ENCODE measurements at regions not wholly inside any gene's neighbourhood (a gene's known extent, or its start where the extent isn't known, plus 50 kb on each side); places are given as distances from the start of the nearest gene placed in this dataset.

DNA sequence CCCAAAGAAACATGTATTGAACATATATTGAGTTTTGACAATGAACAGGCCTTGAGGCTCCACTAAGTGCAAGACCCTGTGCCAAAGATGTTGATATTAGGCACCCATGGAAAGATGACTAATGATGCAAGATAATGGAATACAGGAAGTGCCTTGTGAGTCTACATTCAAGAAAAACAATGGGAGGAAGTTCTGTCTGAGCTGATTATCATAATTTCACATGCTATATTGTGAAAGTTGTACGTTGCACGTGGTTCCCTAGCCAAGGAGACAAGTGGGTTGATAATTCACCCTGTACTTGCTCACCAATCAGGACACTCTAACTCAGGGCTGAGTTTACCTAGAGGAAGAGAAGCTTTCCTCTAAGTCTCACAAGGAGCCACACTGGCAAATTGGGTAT, 186.9 kb upstream of the STAC start (continued):
- TF ChIP-seq, protein P1, sequence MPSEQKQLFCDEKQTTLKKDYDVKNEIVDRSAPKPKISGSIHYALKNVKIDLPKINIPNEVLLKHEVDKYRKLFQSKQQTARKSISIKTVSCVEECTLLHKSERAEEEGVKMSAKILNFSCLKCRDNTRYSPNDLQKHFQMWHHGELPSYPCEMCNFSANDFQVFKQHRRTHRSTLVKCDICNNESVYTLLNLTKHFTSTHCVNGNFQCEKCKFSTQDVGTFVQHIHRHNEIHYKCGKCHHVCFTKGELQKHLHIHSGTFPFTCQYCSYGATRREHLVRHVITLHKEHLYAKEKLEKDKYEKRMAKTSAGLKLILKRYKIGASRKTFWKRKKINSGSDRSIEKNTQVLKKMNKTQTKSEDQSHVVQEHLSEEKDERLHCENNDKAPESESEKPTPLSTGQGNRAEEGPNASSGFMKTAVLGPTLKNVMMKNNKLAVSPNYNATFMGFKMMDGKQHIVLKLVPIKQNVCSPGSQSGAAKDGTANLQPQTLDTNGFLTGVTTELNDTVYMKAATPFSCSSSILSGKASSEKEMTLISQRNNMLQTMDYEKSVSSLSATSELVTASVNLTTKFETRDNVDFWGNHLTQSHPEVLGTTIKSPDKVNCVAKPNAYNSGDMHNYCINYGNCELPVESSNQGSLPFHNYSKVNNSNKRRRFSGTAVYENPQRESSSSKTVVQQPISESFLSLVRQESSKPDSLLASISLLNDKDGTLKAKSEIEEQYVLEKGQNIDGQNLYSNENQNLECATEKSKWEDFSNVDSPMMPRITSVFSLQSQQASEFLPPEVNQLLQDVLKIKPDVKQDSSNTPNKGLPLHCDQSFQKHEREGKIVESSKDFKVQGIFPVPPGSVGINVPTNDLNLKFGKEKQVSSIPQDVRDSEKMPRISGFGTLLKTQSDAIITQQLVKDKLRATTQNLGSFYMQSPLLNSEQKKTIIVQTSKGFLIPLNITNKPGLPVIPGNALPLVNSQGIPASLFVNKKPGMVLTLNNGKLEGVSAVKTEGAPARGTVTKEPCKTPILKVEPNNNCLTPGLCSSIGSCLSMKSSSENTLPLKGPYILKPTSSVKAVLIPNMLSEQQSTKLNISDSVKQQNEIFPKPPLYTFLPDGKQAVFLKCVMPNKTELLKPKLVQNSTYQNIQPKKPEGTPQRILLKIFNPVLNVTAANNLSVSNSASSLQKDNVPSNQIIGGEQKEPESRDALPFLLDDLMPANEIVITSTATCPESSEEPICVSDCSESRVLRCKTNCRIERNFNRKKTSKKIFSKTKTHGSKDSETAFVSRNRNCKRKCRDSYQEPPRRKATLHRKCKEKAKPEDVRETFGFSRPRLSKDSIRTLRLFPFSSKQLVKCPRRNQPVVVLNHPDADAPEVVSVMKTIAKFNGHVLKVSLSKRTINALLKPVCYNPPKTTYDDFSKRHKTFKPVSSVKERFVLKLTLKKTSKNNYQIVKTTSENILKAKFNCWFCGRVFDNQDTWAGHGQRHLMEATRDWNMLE (tag by site-specific recombination; conservative IDR thresholded peaks at IDR 0.05; ENCODE audit: low read depth): no peak
- TF ChIP-seq ZNF366 (tag by site-specific recombination; conservative IDR thresholded peaks at IDR 0.05) (no peak), ZNF623 (tag by site-specific recombination; IDR thresholded peaks at IDR 0.05) (no peak)

DNA sequence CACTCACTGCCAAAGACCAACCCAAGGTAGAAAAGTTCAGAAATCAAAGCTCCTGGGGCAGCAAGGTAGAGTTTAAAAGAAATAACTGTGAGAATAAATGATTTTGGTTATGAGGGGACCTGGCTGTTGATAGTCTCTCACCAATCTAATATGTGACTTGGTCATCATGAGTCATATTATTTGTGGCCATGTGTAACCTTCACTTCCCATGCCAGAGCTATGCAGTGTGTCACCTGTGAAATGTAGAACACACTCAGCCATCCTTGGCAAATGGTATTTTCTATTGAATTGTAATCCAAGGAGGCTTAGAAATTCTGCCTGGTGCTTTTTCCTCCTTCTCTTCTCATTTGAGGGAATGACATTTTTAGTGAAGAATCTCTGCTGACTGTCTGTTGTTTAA, 184.2 kb upstream of the STAC start:
- Histone ChIP-seq H3K36me3 (ENCODE audit: control insufficient read depth in 2 of 2, insufficient read depth in 1 of 2, low read length in 2 of 2) (no peaks in the 10 kb centered on the region), H3K9me3 (ENCODE audit: control insufficient read depth, insufficient read depth, low read depth, low read length) (no peaks in the 10 kb centered on the region), H3K4me3 (ENCODE audit: low read depth, low read length) (no peak overlapping the region), H3K27ac (ENCODE audit: extremely low read depth, low read depth, low read length) (no peak overlapping the region), H3K4me1 (ENCODE audit: control insufficient read depth, insufficient read depth, low read length) (no peaks in the 10 kb centered on the region)
- ChIA-PET CTCF (no interaction called here), POLR2A (no interaction called here)
- TF ChIP-seq ZNF544 (tag by site-specific recombination; IDR thresholded peaks at IDR 0.05): no peak
- TF ChIP-seq, protein P2, sequence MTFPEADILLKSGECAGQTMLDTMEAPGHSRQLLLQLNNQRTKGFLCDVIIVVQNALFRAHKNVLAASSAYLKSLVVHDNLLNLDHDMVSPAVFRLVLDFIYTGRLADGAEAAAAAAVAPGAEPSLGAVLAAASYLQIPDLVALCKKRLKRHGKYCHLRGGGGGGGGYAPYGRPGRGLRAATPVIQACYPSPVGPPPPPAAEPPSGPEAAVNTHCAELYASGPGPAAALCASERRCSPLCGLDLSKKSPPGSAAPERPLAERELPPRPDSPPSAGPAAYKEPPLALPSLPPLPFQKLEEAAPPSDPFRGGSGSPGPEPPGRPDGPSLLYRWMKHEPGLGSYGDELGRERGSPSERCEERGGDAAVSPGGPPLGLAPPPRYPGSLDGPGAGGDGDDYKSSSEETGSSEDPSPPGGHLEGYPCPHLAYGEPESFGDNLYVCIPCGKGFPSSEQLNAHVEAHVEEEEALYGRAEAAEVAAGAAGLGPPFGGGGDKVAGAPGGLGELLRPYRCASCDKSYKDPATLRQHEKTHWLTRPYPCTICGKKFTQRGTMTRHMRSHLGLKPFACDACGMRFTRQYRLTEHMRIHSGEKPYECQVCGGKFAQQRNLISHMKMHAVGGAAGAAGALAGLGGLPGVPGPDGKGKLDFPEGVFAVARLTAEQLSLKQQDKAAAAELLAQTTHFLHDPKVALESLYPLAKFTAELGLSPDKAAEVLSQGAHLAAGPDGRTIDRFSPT (tag by site-specific recombination; IDR thresholded peaks at IDR 0.05): no peak

DNA sequence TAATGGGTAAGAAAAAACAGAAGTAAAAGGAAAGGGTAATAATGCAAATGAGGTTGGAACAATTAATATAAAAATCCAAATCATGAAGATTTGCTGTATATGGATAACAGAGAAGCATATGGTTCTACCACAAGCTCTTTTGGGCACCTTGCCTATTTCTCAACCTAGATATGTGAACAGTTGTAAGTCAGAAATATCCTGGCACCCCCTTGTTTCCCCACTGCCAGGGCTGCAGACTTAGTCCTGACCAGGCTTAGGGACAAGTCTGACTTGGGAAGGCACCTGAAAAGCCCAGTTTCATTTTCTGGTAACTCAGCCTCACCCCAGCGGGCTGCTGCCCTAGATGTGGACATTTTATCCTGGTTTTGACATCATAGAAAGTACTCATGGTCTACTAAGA, 183.2 kb upstream of the STAC start:
- ChIA-PET CTCF (no interaction called here), POLR2A (no interaction called here)
- H3K36me3 ChIP-seq (ENCODE audit: control insufficient read depth in 2 of 2, insufficient read depth in 1 of 2, low read length in 2 of 2): no peaks in the 10 kb centered on the region
- no peak overlapping the region for H3K4me3 ChIP-seq (ENCODE audit: low read depth, low read length)
- no peak overlapping the region for H3K27ac ChIP-seq (ENCODE audit: extremely low read depth, low read depth, low read length)
- H3K4me1 ChIP-seq (ENCODE audit: control insufficient read depth, insufficient read depth, low read length): 0 out of 2 replicates have a peak, but pooled peaks cover 4% of the 10 kb centered on the region
- TF ChIP-seq GFI1B (tag by site-specific recombination; IDR thresholded peaks at IDR 0.05) (no peak), PRDM1 (tag by site-specific recombination; IDR thresholded peaks at IDR 0.05) (no peak), ZNF211 (tag by site-specific recombination; IDR thresholded peaks at IDR 0.05; ENCODE audit: low read depth) (no peak), OSR2 (tag by site-specific recombination; IDR thresholded peaks at IDR 0.05) (no peak), ZBTB20 (tag by site-specific recombination; IDR thresholded peaks at IDR 0.05) (no peak), KLF7 (tag by site-specific recombination; IDR thresholded peaks at IDR 0.05; ENCODE audit: borderline replicate concordance) (no peak)
- no peaks in the 10 kb centered on the region for H3K9me3 ChIP-seq (ENCODE audit: control insufficient read depth, insufficient read depth, low read depth, low read length)

DNA sequence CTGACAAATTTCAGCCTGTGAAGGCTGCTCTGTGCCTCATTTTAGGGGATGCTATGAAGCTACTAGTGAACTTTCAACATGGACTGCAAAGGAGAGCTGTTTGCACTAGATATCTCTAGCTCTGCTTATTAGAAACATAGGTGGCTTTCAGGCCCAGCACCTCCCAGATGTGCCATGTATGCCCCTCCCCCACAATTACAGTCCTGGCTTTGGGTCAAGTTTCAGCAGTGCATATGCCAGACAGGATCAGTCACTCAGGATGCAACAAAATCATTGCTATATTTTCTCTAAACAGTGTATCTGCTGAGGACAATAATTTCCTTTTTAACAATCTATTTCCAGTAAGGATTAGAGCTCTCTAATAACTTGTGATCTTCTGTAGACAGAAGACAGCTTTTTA, 178.8 kb upstream of the STAC start:
- H3K27ac ChIP-seq (ENCODE audit: extremely low read depth, low read depth, low read length): no peak overlapping the region
- H3K4me1 ChIP-seq (ENCODE audit: control insufficient read depth, insufficient read depth, low read length): 0 out of 2 replicates have a peak, but pooled peaks cover 9% of the 10 kb centered on the region
- no peaks in the 10 kb centered on the region for H3K9me3 ChIP-seq (ENCODE audit: control insufficient read depth, insufficient read depth, low read depth, low read length)
- H3K36me3 ChIP-seq (ENCODE audit: control insufficient read depth in 2 of 2, insufficient read depth in 1 of 2, low read length in 2 of 2): no peaks in the 10 kb centered on the region
- ChIA-PET CTCF (interaction anchor here (1.0 kb wide), 1 partner anchor 206 kb away, joined by 3 read pairs; no protein-coding TSS in a partner anchor), POLR2A (no interaction called here)
- H3K4me3 ChIP-seq (ENCODE audit: low read depth, low read length): no peak overlapping the region
- TF ChIP-seq, protein P3, sequence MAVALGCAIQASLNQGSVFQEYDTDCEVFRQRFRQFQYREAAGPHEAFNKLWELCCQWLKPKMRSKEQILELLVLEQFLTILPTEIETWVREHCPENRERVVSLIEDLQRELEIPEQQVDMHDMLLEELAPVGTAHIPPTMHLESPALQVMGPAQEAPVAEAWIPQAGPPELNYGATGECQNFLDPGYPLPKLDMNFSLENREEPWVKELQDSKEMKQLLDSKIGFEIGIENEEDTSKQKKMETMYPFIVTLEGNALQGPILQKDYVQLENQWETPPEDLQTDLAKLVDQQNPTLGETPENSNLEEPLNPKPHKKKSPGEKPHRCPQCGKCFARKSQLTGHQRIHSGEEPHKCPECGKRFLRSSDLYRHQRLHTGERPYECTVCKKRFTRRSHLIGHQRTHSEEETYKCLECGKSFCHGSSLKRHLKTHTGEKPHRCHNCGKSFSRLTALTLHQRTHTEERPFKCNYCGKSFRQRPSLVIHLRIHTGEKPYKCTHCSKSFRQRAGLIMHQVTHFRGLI (tag by site-specific recombination; IDR thresholded peaks at IDR 0.05): no peak
- no peak for TF ChIP-seq BCL11B (tag by site-specific recombination; IDR thresholded peaks at IDR 0.05; ENCODE audit: low read depth)
- TF ChIP-seq, protein P4, sequence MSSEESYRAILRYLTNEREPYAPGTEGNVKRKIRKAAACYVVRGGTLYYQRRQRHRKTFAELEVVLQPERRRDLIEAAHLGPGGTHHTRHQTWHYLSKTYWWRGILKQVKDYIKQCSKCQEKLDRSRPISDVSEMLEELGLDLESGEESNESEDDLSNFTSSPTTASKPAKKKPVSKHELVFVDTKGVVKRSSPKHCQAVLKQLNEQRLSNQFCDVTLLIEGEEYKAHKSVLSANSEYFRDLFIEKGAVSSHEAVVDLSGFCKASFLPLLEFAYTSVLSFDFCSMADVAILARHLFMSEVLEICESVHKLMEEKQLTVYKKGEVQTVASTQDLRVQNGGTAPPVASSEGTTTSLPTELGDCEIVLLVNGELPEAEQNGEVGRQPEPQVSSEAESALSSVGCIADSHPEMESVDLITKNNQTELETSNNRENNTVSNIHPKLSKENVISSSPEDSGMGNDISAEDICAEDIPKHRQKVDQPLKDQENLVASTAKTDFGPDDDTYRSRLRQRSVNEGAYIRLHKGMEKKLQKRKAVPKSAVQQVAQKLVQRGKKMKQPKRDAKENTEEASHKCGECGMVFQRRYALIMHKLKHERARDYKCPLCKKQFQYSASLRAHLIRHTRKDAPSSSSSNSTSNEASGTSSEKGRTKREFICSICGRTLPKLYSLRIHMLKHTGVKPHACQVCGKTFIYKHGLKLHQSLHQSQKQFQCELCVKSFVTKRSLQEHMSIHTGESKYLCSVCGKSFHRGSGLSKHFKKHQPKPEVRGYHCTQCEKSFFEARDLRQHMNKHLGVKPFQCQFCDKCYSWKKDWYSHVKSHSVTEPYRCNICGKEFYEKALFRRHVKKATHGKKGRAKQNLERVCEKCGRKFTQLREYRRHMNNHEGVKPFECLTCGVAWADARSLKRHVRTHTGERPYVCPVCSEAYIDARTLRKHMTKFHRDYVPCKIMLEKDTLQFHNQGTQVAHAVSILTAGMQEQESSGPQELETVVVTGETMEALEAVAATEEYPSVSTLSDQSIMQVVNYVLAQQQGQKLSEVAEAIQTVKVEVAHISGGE (tag by site-specific recombination; conservative IDR thresholded peaks at IDR 0.05; ENCODE audit: low read depth): no peak
- TF ChIP-seq ZNF510 (tag by site-specific recombination; IDR thresholded peaks at IDR 0.05; ENCODE audit: insufficient replicate concordance): no peak
- no peak for TF ChIP-seq HOXD13 (CRISPR knock-in tag; IDR thresholded peaks at IDR 0.05; ENCODE audit: borderline replicate concordance)
- TF ChIP-seq ZNF433 (tag by site-specific recombination; IDR thresholded peaks at IDR 0.05; ENCODE audit: low read depth): no peak
- TF ChIP-seq ZNF10 (tag by site-specific recombination; IDR thresholded peaks at IDR 0.05): no peak
- TF ChIP-seq ZNF23 (tag by site-specific recombination; IDR thresholded peaks at IDR 0.05; ENCODE audit: borderline replicate concordance): no peak

Measured in HEK293 (cell line).